ENCODE measurements at regions not wholly inside any gene's neighbourhood (a gene's known extent, or its start where the extent isn't known, plus 50 kb on each side); places are given as distances from the start of the nearest gene placed in this dataset.

DNA sequence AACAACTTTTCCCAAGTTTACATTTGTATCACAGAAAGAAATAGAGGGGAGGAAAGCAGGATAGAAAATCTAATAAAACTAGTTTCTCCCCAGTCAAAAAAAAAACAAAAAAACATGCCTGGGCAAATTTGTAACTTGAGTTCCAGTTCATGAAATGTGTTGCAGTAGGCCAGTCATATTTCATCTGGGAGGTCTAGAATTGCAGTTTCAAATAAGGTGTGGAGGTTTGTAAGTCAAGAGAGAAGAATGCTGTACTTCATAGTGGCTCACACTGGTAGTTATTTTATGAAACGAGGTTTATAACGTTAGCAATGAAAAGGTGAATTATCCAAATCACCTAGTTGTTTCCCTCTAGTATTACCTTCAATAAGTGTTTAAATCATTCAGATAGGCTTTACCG, 1313.9 kb upstream of the SLC39A10 start:
- TF ChIP-seq, protein P1, sequence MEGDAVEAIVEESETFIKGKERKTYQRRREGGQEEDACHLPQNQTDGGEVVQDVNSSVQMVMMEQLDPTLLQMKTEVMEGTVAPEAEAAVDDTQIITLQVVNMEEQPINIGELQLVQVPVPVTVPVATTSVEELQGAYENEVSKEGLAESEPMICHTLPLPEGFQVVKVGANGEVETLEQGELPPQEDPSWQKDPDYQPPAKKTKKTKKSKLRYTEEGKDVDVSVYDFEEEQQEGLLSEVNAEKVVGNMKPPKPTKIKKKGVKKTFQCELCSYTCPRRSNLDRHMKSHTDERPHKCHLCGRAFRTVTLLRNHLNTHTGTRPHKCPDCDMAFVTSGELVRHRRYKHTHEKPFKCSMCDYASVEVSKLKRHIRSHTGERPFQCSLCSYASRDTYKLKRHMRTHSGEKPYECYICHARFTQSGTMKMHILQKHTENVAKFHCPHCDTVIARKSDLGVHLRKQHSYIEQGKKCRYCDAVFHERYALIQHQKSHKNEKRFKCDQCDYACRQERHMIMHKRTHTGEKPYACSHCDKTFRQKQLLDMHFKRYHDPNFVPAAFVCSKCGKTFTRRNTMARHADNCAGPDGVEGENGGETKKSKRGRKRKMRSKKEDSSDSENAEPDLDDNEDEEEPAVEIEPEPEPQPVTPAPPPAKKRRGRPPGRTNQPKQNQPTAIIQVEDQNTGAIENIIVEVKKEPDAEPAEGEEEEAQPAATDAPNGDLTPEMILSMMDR (IDR thresholded peaks at IDR 0.05; ENCODE audit: poor library complexity) = no peak
- no peak for TF ChIP-seq EZH2 (IDR thresholded peaks at IDR 0.05; ENCODE audit: borderline replicate concordance)
- TF ChIP-seq EZH2phosphoT487 (IDR thresholded peaks at IDR 0.05; ENCODE audit: low read depth, severe bottlenecking, unreplicated experiment) = no peak

All from hepatocyte (in vitro differentiated cells).